ENCODE measurements at regions not wholly inside any gene's neighbourhood (a gene's known extent, or its start where the extent isn't known, plus 50 kb on each side); places are given as distances from the start of the nearest gene placed in this dataset.

DNA sequence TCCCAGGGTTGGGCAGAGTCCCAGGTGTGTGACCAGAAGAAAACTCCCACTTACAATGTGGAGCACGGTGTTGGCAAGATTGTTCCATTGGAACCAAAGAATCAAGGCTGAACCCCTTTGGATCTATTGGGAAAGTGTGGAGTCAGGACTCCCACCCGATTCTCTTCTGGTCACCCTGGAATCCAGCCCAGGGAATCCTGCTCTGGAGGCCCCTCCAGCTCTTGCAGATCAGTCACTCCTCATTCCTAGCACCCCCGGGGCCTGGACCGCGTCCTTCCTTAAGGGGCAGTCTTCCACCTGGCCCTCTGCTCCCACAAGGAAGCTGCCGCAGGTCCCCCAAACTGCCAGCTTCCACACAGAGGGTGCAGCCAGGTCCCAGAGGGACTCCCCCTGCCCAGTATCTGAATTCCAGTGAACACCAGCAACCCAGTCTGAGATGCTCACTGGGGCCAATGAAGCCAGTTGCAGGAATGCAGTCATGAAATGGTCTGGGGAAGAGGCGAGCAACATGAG lies 170.1 kb downstream of the GADD45G start:
- intact Hi-C loops (cut with DNase I; ENCODE audit: low total_unique reads) = no loop called here
- no peak for TF ChIP-seq POLR2A (IDR thresholded peaks at IDR 0.05)
- TF ChIP-seq, protein P1, sequence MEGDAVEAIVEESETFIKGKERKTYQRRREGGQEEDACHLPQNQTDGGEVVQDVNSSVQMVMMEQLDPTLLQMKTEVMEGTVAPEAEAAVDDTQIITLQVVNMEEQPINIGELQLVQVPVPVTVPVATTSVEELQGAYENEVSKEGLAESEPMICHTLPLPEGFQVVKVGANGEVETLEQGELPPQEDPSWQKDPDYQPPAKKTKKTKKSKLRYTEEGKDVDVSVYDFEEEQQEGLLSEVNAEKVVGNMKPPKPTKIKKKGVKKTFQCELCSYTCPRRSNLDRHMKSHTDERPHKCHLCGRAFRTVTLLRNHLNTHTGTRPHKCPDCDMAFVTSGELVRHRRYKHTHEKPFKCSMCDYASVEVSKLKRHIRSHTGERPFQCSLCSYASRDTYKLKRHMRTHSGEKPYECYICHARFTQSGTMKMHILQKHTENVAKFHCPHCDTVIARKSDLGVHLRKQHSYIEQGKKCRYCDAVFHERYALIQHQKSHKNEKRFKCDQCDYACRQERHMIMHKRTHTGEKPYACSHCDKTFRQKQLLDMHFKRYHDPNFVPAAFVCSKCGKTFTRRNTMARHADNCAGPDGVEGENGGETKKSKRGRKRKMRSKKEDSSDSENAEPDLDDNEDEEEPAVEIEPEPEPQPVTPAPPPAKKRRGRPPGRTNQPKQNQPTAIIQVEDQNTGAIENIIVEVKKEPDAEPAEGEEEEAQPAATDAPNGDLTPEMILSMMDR (IDR thresholded peaks at IDR 0.05) = no peak
- H3K36me3 ChIP-seq = no peaks in the 10 kb centered on the region
- no peaks in the 10 kb centered on the region for H3K9me3 ChIP-seq
- no peak overlapping the region for H3K27ac ChIP-seq
- peaks cover 0 to 5% of the 10 kb centered on the region in 2 donors for H3K4me1 ChIP-seq
- H3K4me3 ChIP-seq = no peak overlapping the region
- DNase-seq = no peak
- H3K27me3 ChIP-seq = no peaks in the 10 kb centered on the region

GRCh38 chr9:89775641-89776040 lies 170.8 kb downstream of the GADD45G start:
- Histone ChIP-seq H3K4me3 (no peak overlapping the region), H3K9me3 (no peaks in the 10 kb centered on the region), H3K36me3 (no peaks in the 10 kb centered on the region), H3K27me3 (no peaks in the 10 kb centered on the region), H3K27ac (no peak overlapping the region), H3K4me1 (no peaks in the 10 kb centered on the region)
- intact Hi-C loops (cut with DNase I; ENCODE audit: low total_unique reads) = no loop called here
- TF ChIP-seq, protein P1 (IDR thresholded peaks at IDR 0.05) = no peak
- TF ChIP-seq POLR2A (IDR thresholded peaks at IDR 0.05) = no peak
- DNase-seq = no peak

- Histone ChIP-seq H3K4me1 (no peaks in the 10 kb centered on the region), H3K36me3 (no peaks in the 10 kb centered on the region), H3K27ac (no peak overlapping the region), H3K4me3 (no peak overlapping the region), H3K9me3 (no peaks in the 10 kb centered on the region), H3K27me3 (no peaks in the 10 kb centered on the region)
- no peak for DNase-seq
- intact Hi-C loops (cut with DNase I; ENCODE audit: low total_unique reads) = no loop called here
- TF ChIP-seq, protein P1 (IDR thresholded peaks at IDR 0.05) = no peak
- TF ChIP-seq POLR2A (IDR thresholded peaks at IDR 0.05) = no peak
These were observed 172.1 kb downstream of the GADD45G start for GRCh38 chr9:89776795-89777525.

GRCh38 chr9:89777544-89777943 lies 172.7 kb downstream of the GADD45G start:
- H3K27ac ChIP-seq = no peak overlapping the region
- H3K36me3 ChIP-seq = no peaks in the 10 kb centered on the region
- no peaks in the 10 kb centered on the region for H3K9me3 ChIP-seq
- intact Hi-C loops (cut with DNase I; ENCODE audit: low total_unique reads) = no loop called here
- no peak overlapping the region for H3K4me3 ChIP-seq
- H3K4me1 ChIP-seq = no peaks in the 10 kb centered on the region
- TF ChIP-seq, protein P1 (IDR thresholded peaks at IDR 0.05) = no peak
- TF ChIP-seq POLR2A (IDR thresholded peaks at IDR 0.05) = no peak
- H3K27me3 ChIP-seq = no peaks in the 10 kb centered on the region
- no peak for DNase-seq
